ENCODE measurements at regions not wholly inside any gene's neighbourhood (a gene's known extent, or its start where the extent isn't known, plus 50 kb on each side); places are given as distances from the start of the nearest gene placed in this dataset.

GRCh38 chrX:55326985-55327384 is 62.3 kb upstream of the PAGE3 start:
- H3K27ac Mint-ChIP-seq, result no peak overlapping the region
- peaks cover 4% of the 10 kb centered on the region for H3K9me3 Mint-ChIP-seq
- DNase-seq (ENCODE audit: extremely low spot score, unreplicated experiment), result no peak
- no peaks in the 10 kb centered on the region for H3K4me1 Mint-ChIP-seq (ENCODE audit: unreplicated experiment)
- no peaks in the 10 kb centered on the region for H3K36me3 Mint-ChIP-seq
- H3K27me3 Mint-ChIP-seq, result no peaks in the 10 kb centered on the region
- no peak overlapping the region for H3K4me3 Mint-ChIP-seq
- TF ChIP-seq CTCF (conservative IDR thresholded peaks at IDR 0.05), result no peak

- no peak for TF ChIP-seq CTCF (conservative IDR thresholded peaks at IDR 0.05)
- H3K4me1 Mint-ChIP-seq (ENCODE audit: unreplicated experiment), result no peaks in the 10 kb centered on the region
- no peaks in the 10 kb centered on the region for H3K27me3 Mint-ChIP-seq
- H3K36me3 Mint-ChIP-seq, result no peaks in the 10 kb centered on the region
- H3K9me3 Mint-ChIP-seq, result no peaks in the 10 kb centered on the region
- DNase-seq (ENCODE audit: extremely low spot score, unreplicated experiment), result no peak
- H3K4me3 Mint-ChIP-seq, result no peak overlapping the region
- H3K27ac Mint-ChIP-seq, result no peak overlapping the region
These were observed 70.6 kb upstream of the PAGE3 start for GRCh38 chrX:55335296-55335695.

- Mint-ChIP-seq H3K9me3 (no peaks in the 10 kb centered on the region), H3K27ac (no peak overlapping the region), H3K27me3 (no peaks in the 10 kb centered on the region), H3K36me3 (no peaks in the 10 kb centered on the region), H3K4me3 (no peak overlapping the region), H3K4me1 (ENCODE audit: unreplicated experiment) (no peaks in the 10 kb centered on the region)
- no peak for TF ChIP-seq CTCF (conservative IDR thresholded peaks at IDR 0.05)
- DNase-seq (ENCODE audit: extremely low spot score, unreplicated experiment), result no peak
These were observed 71.5 kb upstream of the PAGE3 start for GRCh38 chrX:55336176-55336575.

- H3K9me3 Mint-ChIP-seq, result peaks cover 4% of the 10 kb centered on the region
- H3K27ac Mint-ChIP-seq, result no peak overlapping the region
- H3K27me3 Mint-ChIP-seq, result no peaks in the 10 kb centered on the region
- no peaks in the 10 kb centered on the region for H3K4me1 Mint-ChIP-seq (ENCODE audit: unreplicated experiment)
- TF ChIP-seq CTCF (conservative IDR thresholded peaks at IDR 0.05), result no peak
- DNase-seq (ENCODE audit: extremely low spot score, unreplicated experiment), result no peak
- no peaks in the 10 kb centered on the region for H3K36me3 Mint-ChIP-seq
- no peak overlapping the region for H3K4me3 Mint-ChIP-seq
These were observed 76.2 kb upstream of the PAGE3 start for GRCh38 chrX:55340896-55341433.

- Mint-ChIP-seq H3K27me3 (no peaks in the 10 kb centered on the region), H3K4me1 (ENCODE audit: unreplicated experiment) (no peaks in the 10 kb centered on the region), H3K9me3 (peaks cover 4% of the 10 kb centered on the region), H3K27ac (no peak overlapping the region), H3K4me3 (no peak overlapping the region), H3K36me3 (no peaks in the 10 kb centered on the region)
- peak; percentile 51 for TF ChIP-seq CTCF (conservative IDR thresholded peaks at IDR 0.05)
- DNase-seq (ENCODE audit: extremely low spot score, unreplicated experiment), result no peak
These were observed 78.1 kb upstream of the PAGE3 start for GRCh38 chrX:55342533-55343501.
